Glutamatergic neuron (in vitro differentiated cells): ENCODE measurements at regions not wholly inside any gene's neighbourhood (a gene's known extent, or its start where the extent isn't known, plus 50 kb on each side); places are given as distances from the start of the nearest gene placed in this dataset.

Experiments
- DNase-seq: peaks from one replicate; pipeline ENCODE4 v3.0.0; 2022
- H3K27ac Mint-ChIP-seq: one replicate; pipeline ENCODE4 v1.8.0; 2020; ENCODE audit warnings: mild to moderate bottlenecking, mixed read lengths, inconsistent platforms; ENCODE audit not compliant: unreplicated experiment
- H3K27me3 Mint-ChIP-seq: one replicate; pipeline ENCODE4 v1.8.0; 2020; ENCODE audit warnings: mild to moderate bottlenecking, moderate library complexity, mixed read lengths, inconsistent platforms; ENCODE audit not compliant: unreplicated experiment
- H3K36me3 Mint-ChIP-seq: one replicate; pipeline ENCODE4 v1.8.0; 2020; ENCODE audit warnings: mild to moderate bottlenecking, mixed read lengths, inconsistent platforms; ENCODE audit not compliant: unreplicated experiment
- H3K4me1 Mint-ChIP-seq: one replicate; pipeline ENCODE4 v1.8.0; 2020; ENCODE audit warnings: mild to moderate bottlenecking, low read depth, mixed read lengths, inconsistent platforms; ENCODE audit not compliant: unreplicated experiment
- H3K4me3 Mint-ChIP-seq: one replicate; pipeline ENCODE4 v1.8.0; 2020; ENCODE audit warnings: mild to moderate bottlenecking, mixed read lengths, inconsistent platforms; ENCODE audit not compliant: unreplicated experiment
- H3K9me3 Mint-ChIP-seq: one replicate; pipeline ENCODE4 v1.8.0; 2020; ENCODE audit warnings: mild to moderate bottlenecking, moderate library complexity, mixed read lengths, inconsistent platforms; ENCODE audit not compliant: unreplicated experiment
- TF ChIP-seq, protein P1 (sequence below): fragments of 200-600 bp; sonication (generic); IDR thresholded peaks from one replicate; pipeline ENCODE4 v1.5.0; 2021; ENCODE audit not compliant: partially characterized antibody, unreplicated experiment

DNA sequence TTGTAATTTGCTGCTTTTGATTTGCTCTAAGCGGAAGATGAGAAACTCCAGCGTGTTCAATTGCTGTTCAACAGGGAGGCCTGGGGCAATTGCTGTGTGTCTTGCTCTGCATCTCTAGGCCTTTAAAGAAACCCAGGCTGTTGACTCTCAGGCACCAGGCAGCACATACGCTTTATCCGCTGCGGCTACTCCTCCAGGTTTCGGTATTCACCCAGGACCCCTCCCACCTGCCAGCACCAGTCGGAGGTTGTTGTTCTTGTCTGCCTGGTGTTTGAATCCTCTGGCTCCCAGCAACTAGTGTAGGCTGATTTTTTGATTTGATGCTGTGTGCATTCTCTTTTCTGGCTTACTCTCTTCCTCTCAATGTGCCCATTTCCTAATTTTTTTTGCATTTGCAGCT is 383.1 kb downstream of the TSN start:
- TF ChIP-seq, protein P1, sequence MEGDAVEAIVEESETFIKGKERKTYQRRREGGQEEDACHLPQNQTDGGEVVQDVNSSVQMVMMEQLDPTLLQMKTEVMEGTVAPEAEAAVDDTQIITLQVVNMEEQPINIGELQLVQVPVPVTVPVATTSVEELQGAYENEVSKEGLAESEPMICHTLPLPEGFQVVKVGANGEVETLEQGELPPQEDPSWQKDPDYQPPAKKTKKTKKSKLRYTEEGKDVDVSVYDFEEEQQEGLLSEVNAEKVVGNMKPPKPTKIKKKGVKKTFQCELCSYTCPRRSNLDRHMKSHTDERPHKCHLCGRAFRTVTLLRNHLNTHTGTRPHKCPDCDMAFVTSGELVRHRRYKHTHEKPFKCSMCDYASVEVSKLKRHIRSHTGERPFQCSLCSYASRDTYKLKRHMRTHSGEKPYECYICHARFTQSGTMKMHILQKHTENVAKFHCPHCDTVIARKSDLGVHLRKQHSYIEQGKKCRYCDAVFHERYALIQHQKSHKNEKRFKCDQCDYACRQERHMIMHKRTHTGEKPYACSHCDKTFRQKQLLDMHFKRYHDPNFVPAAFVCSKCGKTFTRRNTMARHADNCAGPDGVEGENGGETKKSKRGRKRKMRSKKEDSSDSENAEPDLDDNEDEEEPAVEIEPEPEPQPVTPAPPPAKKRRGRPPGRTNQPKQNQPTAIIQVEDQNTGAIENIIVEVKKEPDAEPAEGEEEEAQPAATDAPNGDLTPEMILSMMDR = no peak
- no peak for DNase-seq
- H3K4me3 Mint-ChIP-seq = no peak overlapping the region
- no peaks in the 10 kb centered on the region for H3K4me1 Mint-ChIP-seq
- peaks cover 3% of the 10 kb centered on the region for H3K27me3 Mint-ChIP-seq
- H3K27ac Mint-ChIP-seq = no peak overlapping the region
- H3K36me3 Mint-ChIP-seq = peaks cover under 1% of the 10 kb centered on the region
- H3K9me3 Mint-ChIP-seq = no peaks in the 10 kb centered on the region

- H3K27me3 Mint-ChIP-seq = peaks cover 1% of the 10 kb centered on the region
- DNase-seq = no peak
- TF ChIP-seq, protein P1 = no peak
- H3K9me3 Mint-ChIP-seq = peaks cover 2% of the 10 kb centered on the region
- no peaks in the 10 kb centered on the region for H3K4me1 Mint-ChIP-seq
- H3K36me3 Mint-ChIP-seq = no peaks in the 10 kb centered on the region
- H3K4me3 Mint-ChIP-seq = no peak overlapping the region
- H3K27ac Mint-ChIP-seq = no peak overlapping the region
These were observed 384.4 kb downstream of the TSN start for GRCh38 chr2:122139739-122140420.

DNA sequence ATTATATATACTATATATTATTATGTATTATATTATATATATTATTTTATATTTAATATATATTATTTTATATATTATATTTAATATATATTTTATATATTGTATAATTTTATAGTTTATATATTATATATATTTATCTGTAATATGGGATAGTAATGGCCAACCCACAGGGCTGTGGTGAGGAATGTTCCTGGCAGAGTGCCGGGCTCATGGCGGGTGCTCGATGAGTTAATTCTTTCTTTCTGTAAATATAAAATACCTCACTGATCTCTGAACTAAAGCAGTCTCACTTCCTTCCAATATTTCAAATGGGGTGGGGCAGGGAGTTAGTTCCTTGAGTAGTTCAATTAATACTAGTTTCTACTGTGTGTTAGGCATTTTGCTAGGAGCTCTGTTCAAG is 389.4 kb downstream of the TSN start:
- H3K27ac Mint-ChIP-seq = no peak overlapping the region
- peaks cover 2% of the 10 kb centered on the region for H3K9me3 Mint-ChIP-seq
- H3K36me3 Mint-ChIP-seq = no peaks in the 10 kb centered on the region
- H3K27me3 Mint-ChIP-seq = peaks cover 1% of the 10 kb centered on the region
- no peak for DNase-seq
- H3K4me1 Mint-ChIP-seq = no peaks in the 10 kb centered on the region
- TF ChIP-seq, protein P1 = no peak
- no peak overlapping the region for H3K4me3 Mint-ChIP-seq

- Mint-ChIP-seq H3K36me3 (no peaks in the 10 kb centered on the region), H3K4me1 (no peaks in the 10 kb centered on the region), H3K27ac (no peak overlapping the region), H3K9me3 (peaks cover 2% of the 10 kb centered on the region), H3K27me3 (peaks cover 1% of the 10 kb centered on the region), H3K4me3 (no peak overlapping the region)
- no peak for DNase-seq
- TF ChIP-seq, protein P1 = no peak
These were observed 390.4 kb downstream of the TSN start for GRCh38 chr2:122145856-122146255.

- Mint-ChIP-seq H3K27me3 (peaks cover 2% of the 10 kb centered on the region), H3K36me3 (no peaks in the 10 kb centered on the region)
These were observed 392.8 kb downstream of the TSN start for GRCh38 chr2:122148128-122148767.

More at GRCh38 chr2:122148128-122148767, 392.8 kb downstream of the TSN start:
- no peak overlapping the region for H3K27ac Mint-ChIP-seq
- no peak for DNase-seq
- H3K4me1 Mint-ChIP-seq = no peaks in the 10 kb centered on the region
- H3K9me3 Mint-ChIP-seq = peaks cover 2% of the 10 kb centered on the region
- H3K4me3 Mint-ChIP-seq = no peak overlapping the region
- TF ChIP-seq, protein P1 = no peak
